ENCODE measurements at regions not wholly inside any gene's neighbourhood (a gene's known extent, or its start where the extent isn't known, plus 50 kb on each side); places are given as distances from the start of the nearest gene placed in this dataset.

GRCh38 chr2:187233811-187234210, 214.2 kb downstream of the CALCRL start:
- TF ChIP-seq CTCF (IDR thresholded peaks at IDR 0.05) (no peak), EZH2phosphoT487 (IDR thresholded peaks at IDR 0.05) (no peak)

All from neural progenitor cell (in vitro differentiated cells).